Smooth muscle cell of the brain vasculature (primary cell): ENCODE measurements at regions not wholly inside any gene's neighbourhood (a gene's known extent, or its start where the extent isn't known, plus 50 kb on each side); places are given as distances from the start of the nearest gene placed in this dataset.

Source experiments
- DNase-seq: peaks from one replicate; pipeline ENCODE4 v3.0.0-alpha.2; 2012; ENCODE audit warnings: low read depth, low spot score

GRCh38 chr2:217068677-217069250 is 208.9 kb upstream of the TNP1 start:
- DNase-seq = no peak

- no peak for DNase-seq
Observed at GRCh38 chr2:217067787-217068186, 207.9 kb upstream of the TNP1 start.

- no peak for DNase-seq
Observed at GRCh38 chr2:217066510-217067270, 206.8 kb upstream of the TNP1 start.

GRCh38 chr2:217065695-217066405 is 206.0 kb upstream of the TNP1 start:
- DNase-seq = peak; percentile 86

DNA sequence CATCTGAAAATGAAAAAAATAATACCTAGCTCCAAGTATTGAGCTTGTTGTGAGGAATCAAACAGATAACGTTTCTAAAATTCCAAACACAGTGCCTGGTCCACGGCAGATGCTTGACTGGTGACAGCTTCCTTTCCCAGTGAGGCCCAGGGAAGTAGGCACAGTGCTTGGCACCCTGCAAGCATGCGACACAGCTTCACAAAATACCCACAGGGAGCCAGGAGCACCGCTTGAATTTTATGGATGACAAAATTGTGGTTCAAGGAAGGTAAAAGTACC is 205.1 kb upstream of the TNP1 start:
- no peak for DNase-seq

GRCh38 chr2:217064234-217065011 is 204.6 kb upstream of the TNP1 start:
- DNase-seq = peak; percentile 88

DNA sequence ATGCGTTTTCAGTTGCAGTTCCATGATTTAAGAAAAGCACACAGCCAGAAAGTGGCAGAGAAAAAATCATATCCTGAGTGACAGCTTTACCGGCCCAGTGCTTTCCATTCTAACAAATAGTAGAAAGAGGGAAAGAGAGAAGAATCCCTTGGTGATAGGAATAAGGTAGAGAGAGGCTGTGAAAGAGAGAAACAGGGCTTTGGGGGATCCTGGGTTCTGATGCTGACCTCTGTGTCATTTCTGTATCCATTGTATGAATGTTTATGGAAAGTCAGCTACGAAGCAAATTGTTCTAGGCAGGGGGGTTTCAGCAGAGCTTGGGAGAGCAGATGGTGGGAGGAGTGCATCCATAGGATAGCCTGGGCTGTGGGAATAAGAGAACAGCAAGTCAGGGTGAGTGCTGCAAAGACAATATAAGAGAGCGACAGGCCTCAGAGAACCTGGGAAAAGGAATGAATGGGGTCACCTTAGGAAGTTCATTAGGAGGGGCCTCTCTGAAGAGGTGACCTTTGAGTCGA is 203.4 kb upstream of the TNP1 start:
- no peak for DNase-seq

GRCh38 chr2:217062768-217063167 is 202.9 kb upstream of the TNP1 start:
- DNase-seq = no peak

DNA sequence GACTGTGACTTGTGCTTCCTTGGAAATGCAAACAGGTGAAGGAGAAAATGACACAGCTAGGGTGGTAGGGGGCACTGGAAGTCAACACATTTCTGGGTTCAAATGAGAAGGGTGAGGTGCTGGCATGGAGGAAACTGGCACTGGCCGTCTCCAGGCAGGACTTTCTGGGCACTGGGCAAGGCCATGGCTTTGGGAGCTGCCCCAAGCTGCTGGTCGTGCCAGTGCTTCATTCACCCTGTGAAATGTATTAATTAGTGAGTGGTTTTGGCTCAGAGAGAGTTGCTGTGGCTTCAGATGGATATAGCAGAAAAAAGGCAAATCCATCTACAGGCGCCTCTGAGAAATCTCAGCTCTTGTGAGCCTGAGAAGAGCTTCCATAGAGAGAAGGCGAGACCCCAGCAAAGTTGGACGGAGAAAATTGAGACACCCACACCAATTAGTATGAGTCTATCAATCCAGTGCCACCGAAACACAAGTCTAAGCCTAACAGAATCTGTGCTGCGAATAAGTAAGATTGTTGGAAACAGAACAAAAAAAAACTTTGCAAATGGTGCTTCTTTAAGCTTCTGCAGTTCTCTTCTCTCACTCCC is 202.1 kb upstream of the TNP1 start:
- DNase-seq = no peak

GRCh38 chr2:217060951-217061547 is 201.2 kb upstream of the TNP1 start:
- no peak for DNase-seq

- DNase-seq = no peak
Observed at GRCh38 chr2:217060516-217060915, 200.7 kb upstream of the TNP1 start.

DNA sequence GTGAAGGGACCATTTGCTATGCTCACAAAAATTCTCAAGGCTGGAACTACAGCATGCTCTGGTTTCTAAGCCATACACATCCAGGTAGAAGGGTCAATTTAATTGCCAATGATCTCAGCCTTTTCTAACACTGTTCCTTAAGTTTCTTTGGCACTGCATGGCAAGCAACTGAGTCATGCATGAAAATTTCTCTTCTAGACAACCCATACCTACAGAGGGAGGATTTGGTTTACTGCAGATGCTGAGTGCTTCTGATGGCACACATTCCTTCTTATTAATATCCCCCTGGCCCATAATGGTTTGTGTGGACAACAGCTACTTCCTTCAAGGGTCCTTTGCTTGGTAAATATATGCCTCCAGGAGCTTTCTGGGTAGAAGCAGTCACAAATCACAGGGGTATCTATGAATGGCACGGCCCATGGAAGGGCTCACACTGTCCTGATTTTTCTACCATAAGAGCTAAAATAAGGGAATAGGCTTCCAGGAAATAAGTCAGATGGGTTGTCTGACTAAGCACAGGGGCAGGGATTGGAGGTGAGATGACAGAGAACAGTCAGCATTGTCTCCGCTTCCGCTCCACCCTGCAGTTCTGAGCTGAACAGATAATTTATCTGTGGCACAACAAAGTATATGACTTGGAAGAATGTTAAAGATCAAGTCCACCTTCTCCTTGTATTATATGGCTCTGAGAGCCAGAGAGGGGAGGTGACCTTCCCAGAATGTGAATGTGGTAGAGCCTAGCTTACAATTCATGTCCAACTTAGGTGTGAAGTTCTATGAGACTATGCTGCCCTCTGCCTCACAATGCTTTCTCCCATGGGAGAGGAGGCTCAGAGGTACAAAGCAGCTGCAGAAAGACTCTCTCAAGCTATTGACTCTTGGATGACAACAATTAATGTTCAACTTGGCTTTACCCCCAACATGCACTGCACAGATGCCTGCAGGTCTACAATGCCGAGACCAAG is 199.2 kb upstream of the TNP1 start:
- DNase-seq = no peak

- no peak for DNase-seq
Observed at GRCh38 chr2:217057773-217058172, 197.9 kb upstream of the TNP1 start.

GRCh38 chr2:217055624-217056023 is 195.8 kb upstream of the TNP1 start:
- no peak for DNase-seq

DNA sequence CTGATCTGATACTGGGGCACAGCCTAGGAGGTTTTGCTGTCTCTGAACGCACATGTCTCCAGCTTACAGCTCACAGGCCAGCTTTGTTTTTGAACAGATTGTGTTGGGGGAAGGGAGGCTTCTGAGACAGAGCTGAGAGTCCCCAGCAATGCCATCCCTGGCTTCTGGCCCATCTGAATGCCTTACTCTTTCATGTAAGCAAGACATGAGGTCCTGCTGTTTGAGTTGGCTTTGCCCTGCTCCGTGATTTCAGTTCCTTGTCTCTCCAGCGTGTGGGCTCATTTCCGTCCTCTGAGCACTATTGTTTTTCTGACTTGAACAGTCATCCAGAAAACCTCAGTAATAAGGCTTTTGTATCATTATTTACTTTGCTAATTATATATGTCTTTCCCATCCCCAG is 194.9 kb upstream of the TNP1 start:
- no peak for DNase-seq

DNA sequence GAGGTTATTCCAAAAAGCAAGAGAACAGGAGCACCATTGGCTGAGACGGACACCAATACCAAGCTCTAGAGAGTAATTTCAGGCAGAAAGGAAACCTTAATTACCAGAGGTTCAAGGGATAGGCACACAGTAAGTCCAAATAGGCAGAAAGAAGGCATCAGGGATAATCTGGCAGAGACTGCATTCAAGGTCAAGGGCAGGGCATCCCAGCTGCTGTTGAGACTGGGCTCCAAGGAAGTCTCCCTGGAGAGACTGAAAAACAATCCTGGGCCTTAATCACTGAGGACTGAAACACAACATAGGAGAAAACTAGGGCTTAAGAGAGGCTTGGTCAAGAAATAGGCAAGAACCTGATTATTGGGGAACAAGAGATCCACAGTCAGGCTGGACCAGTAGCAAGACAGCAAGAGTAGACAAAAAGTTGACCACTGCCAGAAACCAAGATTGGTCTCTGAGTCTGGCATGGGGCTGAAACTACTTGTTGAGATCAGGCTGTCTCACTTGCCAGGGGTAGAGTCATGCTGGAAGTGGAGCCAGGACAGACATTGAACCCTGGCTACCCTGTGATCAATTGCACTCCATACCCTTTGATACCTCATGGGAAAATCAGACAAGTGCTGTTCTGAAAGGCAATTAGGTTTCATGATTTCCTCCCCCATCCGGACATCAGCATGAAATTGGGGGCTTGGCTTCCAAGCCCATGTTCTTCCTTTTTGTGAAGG is 193.2 kb upstream of the TNP1 start:
- no peak for DNase-seq

- DNase-seq = no peak
Observed at GRCh38 chr2:217051416-217051815, 191.6 kb upstream of the TNP1 start.

DNA sequence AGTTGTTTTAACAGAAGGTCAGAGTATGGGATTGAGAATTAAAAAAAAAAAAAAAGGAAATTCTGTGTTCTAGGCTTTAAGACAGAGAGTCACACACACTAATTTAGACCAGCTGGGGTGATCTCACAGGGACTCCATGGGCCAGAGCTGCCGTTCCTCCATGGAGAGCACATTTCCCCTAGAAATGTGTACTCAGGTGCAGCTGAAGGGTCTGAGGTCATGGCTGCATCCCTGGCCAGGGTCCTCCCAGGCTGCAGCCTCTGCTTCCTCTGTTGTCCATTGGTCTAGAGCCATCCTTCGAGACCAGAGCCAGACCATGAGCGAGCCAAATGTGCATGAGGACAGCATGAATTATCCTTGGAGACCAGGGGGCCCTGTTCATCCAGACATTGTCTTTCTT is 190.1 kb upstream of the TNP1 start:
- no peak for DNase-seq

DNA sequence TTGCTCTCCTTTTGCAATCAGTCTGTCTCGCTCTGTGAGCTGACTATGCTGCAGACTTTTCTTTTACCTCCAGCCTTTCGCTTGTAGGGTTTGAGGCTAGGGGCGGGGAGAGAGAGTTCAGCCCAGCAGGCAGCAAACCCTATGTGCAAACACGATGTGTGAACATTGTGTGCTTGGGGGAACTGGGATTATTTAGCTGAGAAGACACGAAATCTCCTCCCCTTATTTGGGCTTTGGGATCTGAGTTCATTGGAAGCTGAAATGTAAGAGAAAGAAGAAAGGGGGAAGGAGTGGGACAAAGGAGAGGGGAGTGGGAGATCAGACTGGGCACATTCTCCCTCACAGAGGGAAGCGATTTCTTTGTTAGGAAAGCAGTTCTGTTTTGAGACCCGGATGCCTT is 189.6 kb upstream of the TNP1 start:
- DNase-seq = no peak

- no peak for DNase-seq
Observed at GRCh38 chr2:217048730-217049129, 188.9 kb upstream of the TNP1 start.
